HEK293T (cell line): ENCODE measurements at regions not wholly inside any gene's neighbourhood (a gene's known extent, or its start where the extent isn't known, plus 50 kb on each side); places are given as distances from the start of the nearest gene placed in this dataset.

Source experiments
- SP1 ChIP-seq: fragments of 450-650 bp; IDR thresholded peaks from 2 replicates; pipeline ENCODE4 v1.6.1; 2017
- TARDBP ChIP-seq: fragments of 450-650 bp; IDR thresholded peaks from 2 replicates; pipeline ENCODE4 v1.6.1; 2016

- no peak for TF ChIP-seq TARDBP
- TF ChIP-seq SP1 = no peak
Measured at GRCh38 chr4:19557161-19557560, 694.5 kb upstream of the SLIT2 start.
